H9 (cell line): ENCODE measurements at regions not wholly inside any gene's neighbourhood (a gene's known extent, or its start where the extent isn't known, plus 50 kb on each side); places are given as distances from the start of the nearest gene placed in this dataset.

ENCODE experiments used
- DNase-seq: peaks from one replicate; pipeline ENCODE4 v3.0.0-alpha.2; 2017
- H2AFZ ChIP-seq: one replicate; pipeline ENCODE4 v1.6.1; 2013; ENCODE audit warnings: mild to moderate bottlenecking, low read length, control low read depth, moderate library complexity
- H2AK5ac ChIP-seq: 2 replicates; pipeline ENCODE4 v1.6.1; 2013; ENCODE audit warnings: low read length, control low read depth, mixed read lengths; ENCODE audit not compliant: insufficient read length
- H2BK120ac ChIP-seq: one replicate; pipeline ENCODE4 v1.6.1; 2013; ENCODE audit warnings: low read depth, mild to moderate bottlenecking, low read length, control low read depth, inconsistent platforms; ENCODE audit not compliant: poor library complexity, severe bottlenecking
- H2BK12ac ChIP-seq: 2 replicates; pipeline ENCODE4 v1.6.1; 2013; ENCODE audit warnings: low read length, control low read depth, mixed read lengths, low read depth; ENCODE audit not compliant: insufficient read length
- H2BK15ac ChIP-seq: 2 replicates; pipeline ENCODE4 v1.6.1; 2013; ENCODE audit warnings: low read depth, low read length, control low read depth
- H2BK20ac ChIP-seq: one replicate; pipeline ENCODE4 v1.6.1; 2013; ENCODE audit warnings: low read depth, mild to moderate bottlenecking, low read length, control low read depth, inconsistent platforms; ENCODE audit not compliant: poor library complexity, severe bottlenecking
- H2BK5ac ChIP-seq: 2 replicates; pipeline ENCODE4 v1.6.1; 2013; ENCODE audit warnings: low read length, control low read depth, mixed read lengths; ENCODE audit not compliant: insufficient read length
- H3K14ac ChIP-seq: 2 replicates; pipeline ENCODE4 v1.6.1; 2013; ENCODE audit warnings: low read length, control low read depth; ENCODE audit not compliant: insufficient read depth
- H3K18ac ChIP-seq: 2 replicates; pipeline ENCODE4 v1.6.1; 2013; ENCODE audit warnings: low read depth, mild to moderate bottlenecking, mixed read lengths, low read length, control low read depth; ENCODE audit not compliant: insufficient read length
- H3K23ac ChIP-seq: 2 replicates; pipeline ENCODE4 v1.6.1; 2013; ENCODE audit warnings: low read length, control low read depth, mixed read lengths, low read depth; ENCODE audit not compliant: insufficient read length
- H3K23me2 ChIP-seq: 2 replicates; pipeline ENCODE4 v1.6.1; 2013; ENCODE audit warnings: low read depth, mild to moderate bottlenecking, mixed read lengths, low read length, control low read depth; ENCODE audit not compliant: insufficient read length, poor library complexity, severe bottlenecking
- H3K27ac ChIP-seq: 2 replicates; pipeline ENCODE4 v1.5.1; 2013; ENCODE audit warnings: low read length, control low read depth, mixed read lengths, low read depth; ENCODE audit not compliant: insufficient read length
- H3K27me3 ChIP-seq: 2 replicates; pipeline ENCODE4 v1.6.1; 2013; ENCODE audit warnings: low read length, control low read depth, inconsistent platforms; ENCODE audit not compliant: insufficient read depth
- H3K4ac ChIP-seq: 2 replicates; pipeline ENCODE4 v1.6.1; 2013; ENCODE audit warnings: low read depth, mild to moderate bottlenecking, control low read depth, inconsistent platforms, low read length, moderate library complexity
- H3K4me1 ChIP-seq: 2 replicates; pipeline ENCODE4 v1.6.1; 2013; ENCODE audit warnings: low read length, control low read depth, inconsistent platforms; ENCODE audit not compliant: insufficient read depth
- H3K4me2 ChIP-seq: 2 replicates; pipeline ENCODE4 v1.6.1; 2013; ENCODE audit warnings: low read length, control low read depth, mixed read lengths; ENCODE audit not compliant: insufficient read length, insufficient read depth
- H3K56ac ChIP-seq: 2 replicates; pipeline ENCODE4 v1.6.1; 2013; ENCODE audit warnings: low read depth, mild to moderate bottlenecking, mixed read lengths, low read length, control low read depth; ENCODE audit not compliant: insufficient read length
- H3K79me1 ChIP-seq: 2 replicates; pipeline ENCODE4 v1.6.1; 2013; ENCODE audit warnings: low read depth, mild to moderate bottlenecking, moderate library complexity, low read length, control low read depth, inconsistent platforms; ENCODE audit not compliant: insufficient read depth, poor library complexity, severe bottlenecking
- H3K79me2 ChIP-seq: 2 replicates; pipeline ENCODE4 v1.6.1; 2013; ENCODE audit warnings: low read length, control low read depth, inconsistent platforms; ENCODE audit not compliant: insufficient read depth
- H3K9ac ChIP-seq: 2 replicates; pipeline ENCODE4 v1.6.1; 2013; ENCODE audit warnings: low read length, control low read depth, mixed read lengths; ENCODE audit not compliant: insufficient read length; ENCODE audit errors: extremely low read depth
- H3K9me3 ChIP-seq: one replicate; pipeline ENCODE4 v1.6.1; 2013; ENCODE audit warnings: low read depth, low read length, inconsistent platforms; ENCODE audit not compliant: control insufficient read depth
- H3T11ph ChIP-seq: one replicate; pipeline ENCODE4 v1.6.1; 2013; ENCODE audit warnings: mild to moderate bottlenecking, low read length, control low read depth, inconsistent platforms
- H4K20me1 ChIP-seq: one replicate; pipeline ENCODE4 v1.6.1; 2013; ENCODE audit not compliant: control insufficient read depth, insufficient read length, insufficient read depth
- H4K5ac ChIP-seq: 2 replicates; pipeline ENCODE4 v1.6.1; 2013; ENCODE audit warnings: low read depth, mild to moderate bottlenecking, mixed read lengths, low read length, control low read depth; ENCODE audit not compliant: insufficient read length
- H4K8ac ChIP-seq: replicated peaks from 2 replicates; pipeline ENCODE4 v1.6.1; 2013; ENCODE audit warnings: low read length, control low read depth, mixed read lengths, low read depth; ENCODE audit not compliant: insufficient read length
- H4K91ac ChIP-seq: 2 replicates; pipeline ENCODE4 v1.6.1; 2013; ENCODE audit warnings: low read depth, mild to moderate bottlenecking, moderate library complexity, mixed read lengths, low read length, control low read depth; ENCODE audit not compliant: insufficient read length
- H3K27ac Mint-ChIP-seq, 3 experiments: 2 replicates in 2 of 3; 3 replicates in 1 of 3; pipeline ENCODE4 v1.8.0; 2020 to 2021; ENCODE audit warnings: mixed read lengths in 3 of 3, mild to moderate bottlenecking in 1 of 3, moderate library complexity in 1 of 3
- H3K27me3 Mint-ChIP-seq: 2 replicates; pipeline ENCODE4 v1.8.0; 2021; ENCODE audit warnings: low read depth, mild to moderate bottlenecking, moderate library complexity, mixed read lengths
- H3K36me3 Mint-ChIP-seq, 3 experiments: 2 replicates in 2 of 3; 3 replicates in 1 of 3; pipeline ENCODE4 v1.8.0; 2020 to 2021; ENCODE audit warnings: low read depth in 3 of 3, mixed read lengths in 3 of 3; ENCODE audit not compliant: insufficient read depth in 1 of 3
- H3K4me1 Mint-ChIP-seq, 2 experiments: 2 replicates each; pipeline ENCODE4 v1.8.0; 2020; ENCODE audit warnings: mixed read lengths in 2 of 2
- H3K4me3 Mint-ChIP-seq, 2 experiments: 2 replicates in 1 of 2; 3 replicates in 1 of 2; pipeline ENCODE4 v1.8.0; 2020 to 2021; ENCODE audit warnings: mild to moderate bottlenecking in 2 of 2, mixed read lengths in 2 of 2, moderate library complexity in 1 of 2
- H3K9me3 Mint-ChIP-seq, 2 experiments: 2 replicates in 1 of 2; 3 replicates in 1 of 2; pipeline ENCODE4 v1.8.0; 2020; ENCODE audit warnings: mild to moderate bottlenecking in 2 of 2, mixed read lengths in 2 of 2, moderate library complexity in 1 of 2
- CTCF ChIP-seq: fragments of 200-600 bp; sonication (generic); conservative IDR thresholded peaks from 3 replicates; pipeline ENCODE4 v1.8.0; 2021; ENCODE audit warnings: antibody characterized with exemption, mild to moderate bottlenecking
- WGBS: extraction: QIAGEN DNeasy Blood & Tissue Kit; methylation state at CpG from one replicate; pipeline ENCODE4 v1.1.7; 2013; ENCODE audit warnings: missing lambda C conversion rate, low lambda C conversion rate, mixed read lengths; ENCODE audit not compliant: insufficient read length; ENCODE audit errors: extremely low coverage; 5-methylcytosine and 5-hydroxymethylcytosine counted together

GRCh38 chr1:207268337-207268736 lies 53.1 kb upstream of the CD55 start:
- no peak overlapping the region for H3K27ac ChIP-seq
- no peak overlapping the region for H3K18ac ChIP-seq
- no peak overlapping the region for H3T11ph ChIP-seq
- TF ChIP-seq CTCF: no peak
- WGBS: no CpG with 5 or more reads among the region's 1 CpG
- H2BK5ac ChIP-seq: no peak overlapping the region
- no peak overlapping the region for H2BK15ac ChIP-seq
- no peaks in the 10 kb centered on the region for H3K23me2 ChIP-seq
- H3K4ac ChIP-seq: no peak overlapping the region
- H3K4me2 ChIP-seq: no peak overlapping the region
- no peak overlapping the region for H3K14ac ChIP-seq
- H2AK5ac ChIP-seq: no peak overlapping the region
- no peaks in the 10 kb centered on the region for H3K79me2 ChIP-seq
- no peaks in the 10 kb centered on the region for H3K9me3 ChIP-seq
- H3K79me1 ChIP-seq: no peaks in the 10 kb centered on the region
- H3K27ac Mint-ChIP-seq: no peak overlapping the region
- no peak overlapping the region for H3K9ac ChIP-seq
- no peak for DNase-seq
- H3K27me3 ChIP-seq: no peaks in the 10 kb centered on the region
- H4K20me1 ChIP-seq: no peaks in the 10 kb centered on the region
- H3K4me1 Mint-ChIP-seq: no peaks in the 10 kb centered on the region
- H3K36me3 Mint-ChIP-seq: no peaks in the 10 kb centered on the region; a peak in 2 of 7 replicates
- peaks cover 0 to 9% of the 10 kb centered on the region in 2 experiments; a peak in 4 of 5 replicates for H3K9me3 Mint-ChIP-seq
- no peak overlapping the region for H4K5ac ChIP-seq
- H3K23ac ChIP-seq: no peak overlapping the region
- no peak overlapping the region for H2BK12ac ChIP-seq
- no peak overlapping the region for H2BK20ac ChIP-seq
- no peak overlapping the region for H3K56ac ChIP-seq
- no peaks in the 10 kb centered on the region for H3K27me3 Mint-ChIP-seq
- no peak overlapping the region for H4K91ac ChIP-seq
- H3K4me3 Mint-ChIP-seq: no peak overlapping the region
- H2AFZ ChIP-seq: no peak overlapping the region
- H3K4me1 ChIP-seq: no peaks in the 10 kb centered on the region
- H4K8ac ChIP-seq: no peak overlapping the region
- H2BK120ac ChIP-seq: no peak overlapping the region
